Embryonic facial prominence (tissue), 1 donor: ENCODE measurements at regions not wholly inside any gene's neighbourhood (a gene's known extent, or its start where the extent isn't known, plus 50 kb on each side); places are given as distances from the start of the nearest gene placed in this dataset.
"Not testable (repeated sequence)": the region's sequence is repeated elsewhere in the genome, so short reads cannot be mapped to it uniquely, and the experiment has no call there.

Source experiments
- DNase-seq: peaks from one replicate; pipeline ENCODE4 v3.0.0-alpha.2; 2016; ENCODE audit errors: extremely low spot score

- DNase-seq: no peak
Observed at GRCh38 chr3:8128686-8129085, 372.9 kb upstream of the LMCD1 start.

- DNase-seq: no peak
Observed at GRCh38 chr3:8136553-8136952, 365.1 kb upstream of the LMCD1 start.

- DNase-seq: no peak
Observed at GRCh38 chr3:8143186-8143585, 358.4 kb upstream of the LMCD1 start.

GRCh38 chr3:8145661-8146060 lies 356.0 kb upstream of the LMCD1 start:
- no peak for DNase-seq

- no peak for DNase-seq
Observed at GRCh38 chr3:8147711-8148110, 353.9 kb upstream of the LMCD1 start.

- no peak for DNase-seq
Observed at GRCh38 chr3:8152821-8153418, 348.7 kb upstream of the LMCD1 start.

- DNase-seq: no peak
Observed at GRCh38 chr3:8153800-8154199, 347.8 kb upstream of the LMCD1 start.

- no peak for DNase-seq
Observed at GRCh38 chr3:8154617-8155016, 347.0 kb upstream of the LMCD1 start.

- DNase-seq: no peak
Observed at GRCh38 chr3:8156138-8156537, 345.5 kb upstream of the LMCD1 start.

GRCh38 chr3:8156831-8157230 lies 344.8 kb upstream of the LMCD1 start:
- DNase-seq: no peak

GRCh38 chr3:8157640-8158039 lies 344.0 kb upstream of the LMCD1 start:
- no peak for DNase-seq

GRCh38 chr3:8164145-8164544 lies 337.5 kb upstream of the LMCD1 start:
- DNase-seq: no peak

- DNase-seq: no peak
Observed at GRCh38 chr3:8166014-8166413, 335.6 kb upstream of the LMCD1 start.

GRCh38 chr3:8170971-8171508 lies 330.6 kb upstream of the LMCD1 start:
- no peak for DNase-seq

- DNase-seq: no peak
Observed at GRCh38 chr3:8173892-8174291, 327.7 kb upstream of the LMCD1 start.

GRCh38 chr3:8176759-8177483 lies 324.7 kb upstream of the LMCD1 start:
- not testable (repeated sequence) for DNase-seq

- DNase-seq: not testable (repeated sequence)
Observed at GRCh38 chr3:8178516-8178915, 323.1 kb upstream of the LMCD1 start.

GRCh38 chr3:8182904-8183303 lies 318.7 kb upstream of the LMCD1 start:
- DNase-seq: no peak

- no peak for DNase-seq
Observed at GRCh38 chr3:8183627-8184026, 318.0 kb upstream of the LMCD1 start.

- DNase-seq: no peak
Observed at GRCh38 chr3:8186213-8186612, 315.4 kb upstream of the LMCD1 start.

GRCh38 chr3:8187996-8188395 lies 313.6 kb upstream of the LMCD1 start:
- no peak for DNase-seq

- DNase-seq: no peak
Observed at GRCh38 chr3:8189051-8189450, 312.6 kb upstream of the LMCD1 start.

- DNase-seq: no peak
Observed at GRCh38 chr3:8191406-8191805, 310.2 kb upstream of the LMCD1 start.
